ENCODE measurements at regions not wholly inside any gene's neighbourhood (a gene's known extent, or its start where the extent isn't known, plus 50 kb on each side); places are given as distances from the start of the nearest gene placed in this dataset.

DNA sequence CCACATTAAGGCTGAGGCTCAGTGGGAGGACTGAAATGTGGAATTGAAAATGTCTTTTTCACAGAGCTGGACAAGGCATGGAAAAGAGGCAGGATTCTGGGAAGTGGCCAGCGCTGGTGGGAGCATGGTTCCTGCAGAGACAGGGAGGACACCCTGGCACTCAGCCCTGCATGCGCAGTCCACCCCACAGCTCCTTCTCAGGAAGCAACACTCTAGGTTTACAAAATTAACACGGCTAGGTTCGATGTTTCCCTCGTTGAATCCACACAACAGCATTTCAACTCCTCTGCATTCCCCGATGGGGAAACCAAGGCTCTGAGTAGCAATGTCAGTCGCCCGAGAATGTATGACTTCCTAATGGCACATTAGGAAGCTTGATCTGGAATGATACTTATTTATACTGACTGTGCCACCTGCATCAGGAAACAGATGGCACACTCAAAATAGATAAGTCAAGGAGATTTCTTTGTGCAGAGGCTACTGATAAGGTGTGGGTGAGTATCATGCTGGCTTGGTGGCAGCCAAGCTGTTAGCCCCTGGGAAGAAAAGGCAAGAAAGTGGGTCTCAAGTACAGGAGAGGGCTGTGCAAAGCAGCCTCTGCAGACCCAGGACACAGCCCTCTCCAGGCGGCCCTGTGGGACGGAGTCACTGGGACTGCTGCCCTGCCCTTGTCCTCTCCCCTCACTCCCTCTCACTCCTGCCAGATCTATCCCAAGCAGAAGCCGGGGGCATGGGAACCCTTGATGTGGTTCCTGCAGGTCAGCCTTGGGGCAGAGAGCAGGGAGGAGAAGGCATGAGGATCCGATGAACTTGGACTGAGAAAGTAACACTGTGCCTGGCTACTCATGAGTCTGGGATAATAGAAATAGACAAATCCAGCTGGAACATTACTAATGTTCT is 158.4 kb upstream of the FHL2 start:
- DNase-seq (ENCODE audit: unreplicated experiment) = no peak
- Mint-ChIP-seq H3K36me3 (ENCODE audit: insufficient read depth, unreplicated experiment) (peaks cover 4% of the 10 kb centered on the region), H3K4me1 (ENCODE audit: insufficient read depth, unreplicated experiment) (no peaks in the 10 kb centered on the region), H3K4me3 (ENCODE audit: unreplicated experiment) (no peak overlapping the region), H3K27ac (ENCODE audit: low read depth, unreplicated experiment) (no peak overlapping the region), H3K27me3 (ENCODE audit: insufficient read depth, unreplicated experiment) (peaks cover 84% of the 10 kb centered on the region), H3K9me3 (ENCODE audit: unreplicated experiment) (no peaks in the 10 kb centered on the region)
- intact Hi-C loops (cut with micrococcal nuclease) = no loop called here
- BruUV-seq (replicated peaks) = no TSS peak
- TF ChIP-seq, protein P1, sequence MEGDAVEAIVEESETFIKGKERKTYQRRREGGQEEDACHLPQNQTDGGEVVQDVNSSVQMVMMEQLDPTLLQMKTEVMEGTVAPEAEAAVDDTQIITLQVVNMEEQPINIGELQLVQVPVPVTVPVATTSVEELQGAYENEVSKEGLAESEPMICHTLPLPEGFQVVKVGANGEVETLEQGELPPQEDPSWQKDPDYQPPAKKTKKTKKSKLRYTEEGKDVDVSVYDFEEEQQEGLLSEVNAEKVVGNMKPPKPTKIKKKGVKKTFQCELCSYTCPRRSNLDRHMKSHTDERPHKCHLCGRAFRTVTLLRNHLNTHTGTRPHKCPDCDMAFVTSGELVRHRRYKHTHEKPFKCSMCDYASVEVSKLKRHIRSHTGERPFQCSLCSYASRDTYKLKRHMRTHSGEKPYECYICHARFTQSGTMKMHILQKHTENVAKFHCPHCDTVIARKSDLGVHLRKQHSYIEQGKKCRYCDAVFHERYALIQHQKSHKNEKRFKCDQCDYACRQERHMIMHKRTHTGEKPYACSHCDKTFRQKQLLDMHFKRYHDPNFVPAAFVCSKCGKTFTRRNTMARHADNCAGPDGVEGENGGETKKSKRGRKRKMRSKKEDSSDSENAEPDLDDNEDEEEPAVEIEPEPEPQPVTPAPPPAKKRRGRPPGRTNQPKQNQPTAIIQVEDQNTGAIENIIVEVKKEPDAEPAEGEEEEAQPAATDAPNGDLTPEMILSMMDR (IDR thresholded peaks at IDR 0.05; ENCODE audit: unreplicated experiment) = no peak
- ChIA-PET CTCF (interaction anchor here (0.7 to 1.3 kb wide), 4 partner anchors 8 to 196 kb away, joined by 3 read pairs; no protein-coding TSS in a partner anchor), POLR2A (no interaction called here)

DNA sequence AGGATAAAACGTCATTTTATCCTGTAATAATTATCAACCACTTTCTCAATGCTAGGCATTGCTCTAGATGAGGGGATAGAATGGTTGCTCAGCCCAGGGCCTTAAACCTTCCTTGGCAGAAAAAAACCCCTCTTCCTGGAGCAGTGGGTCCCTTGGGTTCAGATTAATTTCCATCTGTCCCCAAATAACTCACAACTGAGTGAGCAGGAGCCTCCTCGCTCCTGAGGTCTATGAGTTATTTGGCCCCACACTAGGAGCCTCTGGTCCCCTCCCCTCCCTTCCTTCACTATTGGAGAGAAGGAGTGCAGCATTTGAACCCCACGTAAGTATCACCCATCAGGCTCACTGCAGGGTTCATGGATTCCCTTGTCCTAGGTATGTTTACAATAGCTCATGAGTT is 157.5 kb upstream of the FHL2 start:
- BruUV-seq (replicated peaks) = no TSS peak
- Mint-ChIP-seq H3K27ac (ENCODE audit: low read depth, unreplicated experiment) (no peak overlapping the region), H3K9me3 (ENCODE audit: unreplicated experiment) (no peaks in the 10 kb centered on the region), H3K27me3 (ENCODE audit: insufficient read depth, unreplicated experiment) (peaks cover 88% of the 10 kb centered on the region), H3K4me3 (ENCODE audit: unreplicated experiment) (no peak overlapping the region), H3K36me3 (ENCODE audit: insufficient read depth, unreplicated experiment) (peaks cover 4% of the 10 kb centered on the region), H3K4me1 (ENCODE audit: insufficient read depth, unreplicated experiment) (no peaks in the 10 kb centered on the region)
- DNase-seq (ENCODE audit: unreplicated experiment) = no peak
- ChIA-PET POLR2A (no interaction called here), CTCF (interaction anchor here (0.7 to 1.3 kb wide), 3 partner anchors 8 to 17 kb away, joined by 3 read pairs; no protein-coding TSS in a partner anchor)
- intact Hi-C loops (cut with micrococcal nuclease) = no loop called here
- TF ChIP-seq, protein P1 (IDR thresholded peaks at IDR 0.05; ENCODE audit: unreplicated experiment) = no peak

DNA sequence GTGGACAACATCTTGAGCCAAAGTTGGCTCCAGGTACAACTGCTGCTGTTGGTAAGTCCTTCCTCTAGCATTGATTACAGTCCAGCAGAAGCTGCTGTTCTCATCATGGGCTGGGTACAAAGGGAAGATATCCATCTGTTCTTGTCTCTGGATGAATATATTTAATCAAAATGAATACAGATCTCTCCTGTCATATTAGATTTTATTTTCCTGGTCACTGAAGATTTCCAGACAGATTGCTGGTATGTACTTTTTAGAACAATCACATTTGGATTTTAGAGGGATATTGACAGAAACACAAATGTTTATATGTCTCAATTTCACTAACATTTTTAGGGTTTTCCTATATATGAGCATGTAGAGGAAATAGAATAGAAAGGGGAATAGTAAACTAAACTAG is 155.4 kb upstream of the FHL2 start:
- DNase-seq (ENCODE audit: unreplicated experiment) = no peak
- ChIA-PET CTCF (interaction anchor here (1.1 to 1.7 kb wide), 2 partner anchors 10 to 23 kb away, joined by 6 read pairs; no protein-coding TSS in a partner anchor), POLR2A (interaction anchor here (0.7 kb wide), 2 partner anchors 9 to 236 kb away, joined by 3 read pairs; no protein-coding TSS in a partner anchor)
- no peaks in the 10 kb centered on the region for H3K4me1 Mint-ChIP-seq (ENCODE audit: insufficient read depth, unreplicated experiment)
- H3K27ac Mint-ChIP-seq (ENCODE audit: low read depth, unreplicated experiment) = no peak overlapping the region
- H3K4me3 Mint-ChIP-seq (ENCODE audit: unreplicated experiment) = no peak overlapping the region
- peaks cover 83% of the 10 kb centered on the region for H3K27me3 Mint-ChIP-seq (ENCODE audit: insufficient read depth, unreplicated experiment)
- BruUV-seq (replicated peaks) = no TSS peak
- intact Hi-C loops (cut with micrococcal nuclease) = no loop called here
- H3K9me3 Mint-ChIP-seq (ENCODE audit: unreplicated experiment) = no peaks in the 10 kb centered on the region
- TF ChIP-seq, protein P1 (IDR thresholded peaks at IDR 0.05; ENCODE audit: unreplicated experiment) = no peak
- H3K36me3 Mint-ChIP-seq (ENCODE audit: insufficient read depth, unreplicated experiment) = no peaks in the 10 kb centered on the region

DNA sequence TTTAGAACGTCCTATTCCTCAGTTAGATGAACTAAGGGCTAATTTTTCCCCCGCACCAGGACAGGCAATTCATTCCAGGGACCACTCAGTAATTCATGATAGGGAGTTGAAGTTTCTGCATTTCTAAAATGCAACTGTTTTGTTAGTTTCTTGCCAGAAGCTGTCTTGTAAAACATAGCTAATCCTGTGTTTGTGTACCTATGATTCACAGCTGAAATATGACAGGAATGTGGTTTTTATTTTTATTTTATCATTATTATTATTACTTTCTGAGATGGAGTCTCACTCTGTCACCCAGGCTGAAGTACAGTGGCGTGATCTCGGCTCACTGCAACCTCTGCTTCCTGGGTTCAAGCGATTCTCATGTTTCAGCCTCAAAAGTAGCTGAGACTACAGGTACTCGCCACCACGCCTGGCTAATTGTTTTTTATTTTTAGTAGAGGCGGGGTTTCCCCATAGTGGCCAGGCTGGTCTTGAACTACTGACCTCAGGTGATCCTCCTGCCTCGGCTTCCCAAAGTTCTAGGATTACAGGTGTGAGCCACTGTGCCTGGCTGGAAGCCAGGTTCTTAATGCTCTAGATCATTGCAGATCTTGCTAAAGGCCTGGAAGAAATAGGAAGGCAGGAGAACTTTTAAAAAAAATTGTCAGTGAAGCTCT is 154.8 kb upstream of the FHL2 start:
- Mint-ChIP-seq H3K9me3 (ENCODE audit: unreplicated experiment) (no peaks in the 10 kb centered on the region), H3K27me3 (ENCODE audit: insufficient read depth, unreplicated experiment) (peaks cover 83% of the 10 kb centered on the region), H3K27ac (ENCODE audit: low read depth, unreplicated experiment) (no peak overlapping the region), H3K36me3 (ENCODE audit: insufficient read depth, unreplicated experiment) (no peaks in the 10 kb centered on the region), H3K4me1 (ENCODE audit: insufficient read depth, unreplicated experiment) (no peaks in the 10 kb centered on the region), H3K4me3 (ENCODE audit: unreplicated experiment) (no peak overlapping the region)
- ChIA-PET CTCF (interaction anchor here (1.0 to 1.7 kb wide), 3 partner anchors 9 to 220 kb away, joined by 3 to 6 read pairs (median 3); no protein-coding TSS in a partner anchor), POLR2A (interaction anchor here (0.7 kb wide), 2 partner anchors 8 to 235 kb away, joined by 3 read pairs; no protein-coding TSS in a partner anchor)
- no TSS peak for BruUV-seq (replicated peaks)
- TF ChIP-seq, protein P1 (IDR thresholded peaks at IDR 0.05; ENCODE audit: unreplicated experiment) = no peak
- peak; percentile 42 for DNase-seq (ENCODE audit: unreplicated experiment)
- intact Hi-C loops (cut with micrococcal nuclease) = no loop called here
